ENCODE measurements at regions not wholly inside any gene's neighbourhood (a gene's known extent, or its start where the extent isn't known, plus 50 kb on each side); places are given as distances from the start of the nearest gene placed in this dataset.

- no peak for DNase-seq
- POLR2A ChIA-PET, result no interaction called here
- Histone ChIP-seq H2AFZ (ENCODE audit: low read depth) (no peak overlapping the region), H3K4me3 (ENCODE audit: low read depth in 2 of 2, low read length in 1 of 2) (no peak overlapping the region), H3K27me3 (ENCODE audit: insufficient read depth) (no peaks in the 10 kb centered on the region), H3K9me3 (no peaks in the 10 kb centered on the region), H3K4me1 (ENCODE audit: control insufficient read depth in 1 of 2, insufficient read depth in 2 of 2, low read depth in 1 of 2, low read length in 1 of 2) (no peaks in the 10 kb centered on the region), H3K9me2 (no peaks in the 10 kb centered on the region), H3K4me2 (no peak overlapping the region), H3K9ac (no peak overlapping the region), H3K27ac (ENCODE audit: low read depth in 2 of 2, low read length in 1 of 2) (no peak overlapping the region), H4K20me1 (ENCODE audit: insufficient read depth) (no peaks in the 10 kb centered on the region), H3K79me2 (ENCODE audit: insufficient read depth) (no peaks in the 10 kb centered on the region), H3K36me3 (replicated peaks in 1 of 2; ENCODE audit: control insufficient read depth in 1 of 2, insufficient read depth in 2 of 2, low read length in 1 of 2) (no peaks in the 10 kb centered on the region), H3F3A (replicated peaks; ENCODE audit: insufficient read depth) (no peaks in the 10 kb centered on the region)
- CTCF ChIA-PET, result no interaction called here
- 52% methylated on average over 6 of the region's 6 CpGs for WGBS (ENCODE audit: low lambda C conversion rate)
- TF ChIP-seq USF2 (IDR thresholded peaks at IDR 0.05; ENCODE audit: borderline replicate concordance, low read depth, low read length) (no peak), RCOR1 (IDR thresholded peaks at IDR 0.05; ENCODE audit: low read length) (no peak), EZH2phosphoT487 (IDR thresholded peaks at IDR 0.05; ENCODE audit: borderline replicate concordance, low read depth) (no peak), USF1 (IDR thresholded peaks at IDR 0.05; ENCODE audit: borderline replicate concordance, low read depth) (no peak), SMC3 (IDR thresholded peaks at IDR 0.05; ENCODE audit: low read depth, low read length) (no peak), RFX5 (IDR thresholded peaks at IDR 0.05; ENCODE audit: low read length) (no peak), ELF1 (IDR thresholded peaks at IDR 0.05) (no peak), MAX (IDR thresholded peaks at IDR 0.05; ENCODE audit: low read depth) (no peak), YY1 (IDR thresholded peaks at IDR 0.05; ENCODE audit: low read depth) (no peak), TAF1 (IDR thresholded peaks at IDR 0.05; ENCODE audit: borderline replicate concordance, low read depth, low read length) (no peak), MXI1 (IDR thresholded peaks at IDR 0.05; ENCODE audit: low read depth, low read length) (no peak), PBX3 (IDR thresholded peaks at IDR 0.05) (no peak), CTCF (IDR thresholded peaks at IDR 0.05) (no peak), NRF1 (IDR thresholded peaks at IDR 0.05; ENCODE audit: low read depth, low read length) (no peak), POLR2AphosphoS5 (IDR thresholded peaks at IDR 0.05; ENCODE audit: low read depth, low read length) (no peak)
Observed at GRCh38 chr2:76506538-76506937, 795.8 kb upstream of the GCFC2 start.
